ENCODE measurements at regions not wholly inside any gene's neighbourhood (a gene's known extent, or its start where the extent isn't known, plus 50 kb on each side); places are given as distances from the start of the nearest gene placed in this dataset.
"Not testable (repeated sequence)": the region's sequence is repeated elsewhere in the genome, so short reads cannot be mapped to it uniquely, and the experiment has no call there.

DNA sequence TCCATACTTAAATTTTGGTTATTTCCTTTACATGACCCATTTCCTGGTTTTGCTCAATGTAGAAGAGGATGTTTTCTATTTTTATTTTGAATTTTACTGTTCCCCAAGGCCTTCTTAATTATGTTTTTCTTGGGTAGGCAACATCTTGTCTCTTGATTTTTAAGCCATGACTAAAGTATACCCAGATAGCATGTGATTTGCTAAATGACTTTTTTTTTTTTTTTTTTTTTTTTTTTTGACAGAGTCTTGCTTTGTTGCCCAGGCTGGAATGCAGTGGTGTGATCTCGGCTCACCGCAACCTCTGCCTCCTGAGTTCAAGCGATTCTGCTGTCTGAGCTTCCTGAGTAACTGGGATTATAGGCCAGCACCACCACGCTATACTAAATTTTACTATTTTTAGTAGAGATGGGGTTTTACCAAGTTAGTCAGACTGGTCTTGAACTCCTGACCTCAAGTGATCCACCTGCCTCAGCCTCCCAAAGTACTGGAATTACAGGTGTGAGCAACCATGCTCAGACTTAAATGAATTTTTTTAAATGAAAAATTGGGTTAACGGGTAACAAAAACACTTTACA is 198.6 kb upstream of the DAB2 start:
- TF ChIP-seq, protein P1, sequence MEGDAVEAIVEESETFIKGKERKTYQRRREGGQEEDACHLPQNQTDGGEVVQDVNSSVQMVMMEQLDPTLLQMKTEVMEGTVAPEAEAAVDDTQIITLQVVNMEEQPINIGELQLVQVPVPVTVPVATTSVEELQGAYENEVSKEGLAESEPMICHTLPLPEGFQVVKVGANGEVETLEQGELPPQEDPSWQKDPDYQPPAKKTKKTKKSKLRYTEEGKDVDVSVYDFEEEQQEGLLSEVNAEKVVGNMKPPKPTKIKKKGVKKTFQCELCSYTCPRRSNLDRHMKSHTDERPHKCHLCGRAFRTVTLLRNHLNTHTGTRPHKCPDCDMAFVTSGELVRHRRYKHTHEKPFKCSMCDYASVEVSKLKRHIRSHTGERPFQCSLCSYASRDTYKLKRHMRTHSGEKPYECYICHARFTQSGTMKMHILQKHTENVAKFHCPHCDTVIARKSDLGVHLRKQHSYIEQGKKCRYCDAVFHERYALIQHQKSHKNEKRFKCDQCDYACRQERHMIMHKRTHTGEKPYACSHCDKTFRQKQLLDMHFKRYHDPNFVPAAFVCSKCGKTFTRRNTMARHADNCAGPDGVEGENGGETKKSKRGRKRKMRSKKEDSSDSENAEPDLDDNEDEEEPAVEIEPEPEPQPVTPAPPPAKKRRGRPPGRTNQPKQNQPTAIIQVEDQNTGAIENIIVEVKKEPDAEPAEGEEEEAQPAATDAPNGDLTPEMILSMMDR (conservative IDR thresholded peaks at IDR 0.05; ENCODE audit: low read depth): no peak
- no peak overlapping the region for H3K27ac ChIP-seq
- POLR2A ChIA-PET (ENCODE audit: low non-redundant PET): no interaction called here
- CTCF ChIA-PET: no interaction called here
- DNase-seq (ENCODE audit: low spot score): no peak

DNA sequence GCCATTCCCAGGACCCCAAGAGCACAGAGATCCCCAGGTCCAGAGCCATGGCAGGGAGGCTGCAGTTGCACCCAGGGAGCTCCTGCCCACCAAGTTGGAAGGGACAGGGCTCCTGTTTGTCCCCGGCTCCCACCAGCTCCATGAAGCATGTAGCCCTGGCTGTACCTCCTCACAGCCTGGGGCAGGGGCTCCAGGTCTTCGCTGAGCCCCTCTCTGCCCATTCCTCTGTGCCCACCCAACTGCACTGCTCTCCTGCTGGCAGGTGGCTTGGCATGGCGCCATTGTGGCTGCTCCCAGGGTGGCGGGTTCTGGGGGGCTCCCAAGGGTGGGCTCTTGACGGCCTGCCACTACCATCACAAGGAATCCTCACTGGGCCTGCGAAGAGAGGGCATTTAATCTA is 197.5 kb upstream of the DAB2 start:
- CTCF ChIA-PET: no interaction called here
- H3K27ac ChIP-seq: no peak overlapping the region
- POLR2A ChIA-PET (ENCODE audit: low non-redundant PET): no interaction called here
- TF ChIP-seq, protein P1 (conservative IDR thresholded peaks at IDR 0.05; ENCODE audit: low read depth): no peak
- no peak for DNase-seq (ENCODE audit: low spot score)

DNA sequence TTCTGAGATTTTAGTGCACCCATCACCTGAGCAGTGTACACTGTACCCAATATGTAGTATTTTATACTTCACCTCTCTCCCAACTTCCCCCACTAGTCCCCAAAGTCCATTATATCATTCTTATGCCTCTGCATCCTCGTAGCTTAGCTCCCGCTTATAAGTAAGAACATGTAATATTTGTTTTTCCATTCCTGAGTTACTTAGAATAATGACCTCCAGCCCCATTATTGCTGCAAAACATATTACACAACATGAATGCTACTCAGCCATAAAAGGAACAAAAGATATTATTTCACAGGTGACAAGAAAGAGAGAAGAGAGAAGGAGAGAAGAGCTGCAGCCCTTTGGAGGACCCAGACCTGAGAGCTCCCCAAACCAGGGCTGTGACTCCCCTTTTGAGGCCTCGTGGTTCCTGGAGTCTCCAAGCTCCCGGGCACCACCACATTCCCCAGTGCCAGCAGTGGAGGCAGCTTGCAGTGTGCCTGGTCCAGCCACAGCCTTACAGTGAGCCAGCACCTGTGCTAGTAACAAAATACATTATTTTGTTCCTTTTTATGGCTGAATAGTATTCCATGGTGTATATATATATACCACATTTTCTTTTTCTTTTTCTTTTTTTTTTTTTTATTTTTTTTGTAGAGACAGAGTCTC is 194.5 kb upstream of the DAB2 start:
- TF ChIP-seq, protein P1 (conservative IDR thresholded peaks at IDR 0.05; ENCODE audit: low read depth): no peak
- H3K27ac ChIP-seq: no peak overlapping the region
- CTCF ChIA-PET: interaction anchor here (0.7 kb wide), 1 partner anchor 437 kb away, joined by 3 read pairs; no protein-coding TSS in a partner anchor
- POLR2A ChIA-PET (ENCODE audit: low non-redundant PET): no interaction called here
- no peak for DNase-seq (ENCODE audit: low spot score)

DNA sequence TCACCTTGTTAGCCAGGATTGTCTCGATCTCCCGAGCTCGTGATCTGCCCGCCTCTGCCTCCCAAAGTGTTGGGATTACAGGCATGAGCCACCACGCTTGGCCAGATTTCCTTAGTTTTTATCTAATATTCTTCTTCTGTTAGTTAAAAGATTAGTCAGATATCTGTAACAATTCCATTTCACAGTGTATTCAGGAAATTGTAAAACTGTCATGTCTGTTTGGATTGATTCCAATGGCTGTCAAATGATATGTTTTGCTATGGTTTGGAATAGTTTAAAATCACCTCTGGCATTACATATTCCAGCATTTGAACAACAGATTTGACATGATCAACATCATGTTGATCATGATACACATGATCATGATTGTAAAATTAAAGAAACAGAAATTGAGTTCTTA is 193.6 kb upstream of the DAB2 start:
- no peak overlapping the region for H3K27ac ChIP-seq
- ChIA-PET CTCF (no interaction called here), POLR2A (ENCODE audit: low non-redundant PET) (no interaction called here)
- DNase-seq (ENCODE audit: low spot score): no peak
- TF ChIP-seq, protein P1 (conservative IDR thresholded peaks at IDR 0.05; ENCODE audit: low read depth): no peak

DNA sequence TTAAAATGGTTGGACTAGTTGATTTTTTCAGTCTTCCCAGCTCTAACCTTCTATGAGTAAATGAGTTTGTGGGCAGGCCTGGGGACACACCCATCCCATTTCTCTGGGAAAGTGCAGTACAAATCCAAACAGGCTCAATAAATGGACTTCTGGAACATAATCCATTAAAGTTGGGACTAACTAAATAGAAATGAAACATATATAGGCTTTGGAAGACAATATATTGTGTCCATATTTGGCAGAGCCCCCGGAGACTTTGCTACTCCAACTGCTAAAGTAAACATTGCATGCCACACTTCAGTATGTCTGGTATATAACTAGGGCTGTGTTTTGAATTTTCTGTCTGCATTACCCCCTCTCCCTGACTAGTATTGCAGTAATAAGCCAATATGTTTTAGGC is 191.4 kb upstream of the DAB2 start:
- POLR2A ChIA-PET (ENCODE audit: low non-redundant PET): no interaction called here
- CTCF ChIA-PET: no interaction called here
- TF ChIP-seq, protein P1 (conservative IDR thresholded peaks at IDR 0.05; ENCODE audit: low read depth): no peak
- H3K27ac ChIP-seq: no peak overlapping the region
- DNase-seq (ENCODE audit: low spot score): no peak

DNA sequence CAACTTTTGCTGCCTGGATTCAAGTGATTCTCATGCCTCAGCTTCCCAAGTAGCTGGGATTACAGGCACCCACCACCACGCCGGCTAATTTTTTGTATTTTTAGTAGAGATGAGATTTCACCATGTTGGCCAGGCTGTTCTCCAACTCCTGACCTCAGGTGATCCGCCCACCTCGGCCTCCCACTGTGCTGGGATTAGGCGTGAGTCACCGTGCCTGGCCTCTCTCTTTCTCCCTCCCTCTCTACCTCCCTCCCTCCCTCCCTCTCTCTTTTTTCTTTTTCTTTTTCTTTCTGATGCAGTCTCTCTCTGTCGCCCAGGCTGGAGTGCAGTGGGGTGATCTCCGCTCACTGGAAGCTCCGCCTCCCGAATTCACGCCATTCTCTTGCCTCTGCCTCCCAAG is 186.3 kb upstream of the DAB2 start:
- CTCF ChIA-PET; H3K27ac ChIP-seq; DNase-seq (ENCODE audit: low spot score); POLR2A ChIA-PET (ENCODE audit: low non-redundant PET): not testable (repeated sequence)

DNA sequence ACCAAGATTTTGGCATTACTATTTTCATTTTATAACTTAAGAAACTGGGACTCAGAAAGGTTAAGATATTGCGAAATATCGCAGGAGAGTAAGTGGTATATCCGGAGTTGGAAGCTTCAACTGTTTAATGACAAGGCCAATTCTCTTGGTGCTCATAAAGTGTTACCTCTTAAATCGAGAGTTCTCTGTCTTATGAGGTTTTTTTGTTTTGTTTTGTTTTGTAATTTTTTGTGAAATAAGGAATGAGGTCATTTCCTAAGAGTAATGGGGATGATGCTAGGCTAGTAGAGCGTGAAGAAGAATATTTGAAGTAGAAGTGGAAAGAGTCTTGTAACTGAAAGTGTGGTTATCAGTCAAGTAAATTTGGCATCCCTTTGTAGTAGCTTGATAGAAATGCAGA is 183.2 kb upstream of the DAB2 start:
- TF ChIP-seq, protein P1 (conservative IDR thresholded peaks at IDR 0.05; ENCODE audit: low read depth): no peak
- ChIA-PET CTCF (interaction anchor here (1.2 kb wide), 1 partner anchor 9 kb away, joined by 3 read pairs; no protein-coding TSS in a partner anchor), POLR2A (ENCODE audit: low non-redundant PET) (no interaction called here)
- no peak overlapping the region for H3K27ac ChIP-seq
- no peak for DNase-seq (ENCODE audit: low spot score)
